ENCODE measurements at regions not wholly inside any gene's neighbourhood (a gene's known extent, or its start where the extent isn't known, plus 50 kb on each side); places are given as distances from the start of the nearest gene placed in this dataset.

DNA sequence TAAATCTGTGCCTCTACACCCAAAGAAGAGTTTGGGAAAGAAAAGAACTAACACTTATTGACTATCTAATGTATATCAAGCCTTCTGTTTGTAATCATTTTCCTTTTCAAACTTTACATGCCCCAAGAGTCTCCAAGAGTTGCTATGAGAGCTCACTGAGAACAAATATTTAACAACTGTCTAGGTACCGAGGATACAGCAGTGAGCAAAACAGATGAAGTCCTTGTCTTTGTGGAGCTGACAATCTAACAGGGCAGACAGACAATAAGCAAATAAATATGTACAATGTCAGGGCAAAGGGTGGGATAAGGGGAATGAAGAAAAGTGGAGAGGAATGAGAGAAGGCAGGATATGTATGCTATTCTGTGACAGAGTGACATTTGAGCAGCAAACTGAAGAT, 64.8 kb upstream of the KSR1 start:
- no peak for DNase-seq (ENCODE audit: low read depth, low spot score)

DNA sequence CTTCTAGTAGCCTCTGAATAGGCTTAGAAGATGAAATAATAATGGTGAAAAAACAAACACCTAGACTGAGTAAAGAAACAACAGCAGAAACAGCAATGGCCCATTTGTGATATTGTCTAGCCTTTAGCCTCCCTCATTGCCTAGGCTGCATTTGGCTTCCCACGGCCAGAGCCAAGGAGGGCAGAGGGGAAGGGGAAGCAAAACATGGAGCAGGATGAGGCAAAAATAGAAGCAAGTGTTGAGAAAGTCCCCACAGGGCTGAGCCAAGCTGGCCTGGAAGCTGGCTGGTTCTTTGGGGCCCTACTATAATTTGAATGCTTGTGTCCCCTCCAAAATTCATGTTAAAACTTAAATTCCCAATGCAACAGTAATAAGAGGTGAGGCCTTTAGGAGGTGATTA, 60.2 kb upstream of the KSR1 start:
- DNase-seq (ENCODE audit: low read depth, low spot score): no peak

DNA sequence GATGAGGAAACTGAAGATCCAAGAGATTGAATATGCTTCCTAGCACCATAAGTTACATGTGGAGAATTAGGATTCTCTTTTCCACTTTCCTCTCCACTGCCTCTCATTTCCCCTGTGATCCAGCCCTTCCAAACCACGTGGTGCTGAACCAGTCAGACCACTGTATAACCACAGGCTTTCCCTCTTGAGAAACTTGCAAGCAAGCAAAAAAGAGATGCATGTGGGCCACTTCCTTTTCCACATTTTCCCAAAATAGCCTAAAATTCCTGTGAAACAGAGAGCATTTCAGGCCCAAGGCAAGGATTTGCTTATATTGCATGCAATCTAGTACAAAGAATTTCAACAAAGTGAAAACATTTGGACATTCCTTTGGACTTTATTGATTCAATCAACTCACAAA, 59.3 kb upstream of the KSR1 start:
- no peak for DNase-seq (ENCODE audit: low read depth, low spot score)

DNA sequence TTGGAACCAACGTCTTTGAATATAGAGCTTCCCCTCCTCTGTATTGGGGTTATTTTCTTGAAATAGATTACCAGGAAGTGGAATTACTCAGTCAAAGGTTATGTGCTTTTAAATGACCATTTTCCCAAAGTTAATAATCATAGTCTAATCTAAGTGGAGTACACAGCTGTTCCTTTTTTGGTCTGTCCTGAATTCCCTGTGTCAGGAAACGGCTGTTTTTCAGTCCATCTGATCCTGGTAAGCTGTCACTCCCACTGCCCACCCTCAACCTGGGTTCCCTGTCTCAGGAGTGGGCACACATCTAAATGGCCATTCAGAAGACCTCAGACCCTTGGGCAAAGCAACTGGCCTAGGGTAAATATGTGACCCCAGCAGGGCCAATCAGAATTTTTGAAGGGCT, 57.6 kb upstream of the KSR1 start:
- DNase-seq (ENCODE audit: low read depth, low spot score): no peak

DNA sequence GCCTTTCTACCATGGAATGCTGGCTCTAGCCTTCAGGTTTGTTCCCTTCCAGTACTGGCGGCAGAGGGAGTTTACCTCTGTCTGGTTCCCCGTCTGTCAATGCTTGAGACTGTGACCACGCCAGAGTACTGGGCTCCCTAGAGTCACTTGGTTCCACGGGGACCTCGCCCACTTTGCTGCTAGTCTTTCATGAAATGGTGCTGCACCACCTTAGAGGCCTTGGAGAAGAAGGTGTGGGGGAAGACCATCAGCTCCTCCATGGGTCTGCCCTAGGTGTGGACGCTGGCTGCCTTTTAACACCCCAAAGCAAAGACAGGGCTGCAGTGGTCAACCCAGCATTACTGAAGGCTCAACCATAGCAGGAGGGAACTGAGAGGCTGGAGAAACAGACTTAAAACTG, 55.3 kb upstream of the KSR1 start:
- DNase-seq (ENCODE audit: low read depth, low spot score): no peak

DNA sequence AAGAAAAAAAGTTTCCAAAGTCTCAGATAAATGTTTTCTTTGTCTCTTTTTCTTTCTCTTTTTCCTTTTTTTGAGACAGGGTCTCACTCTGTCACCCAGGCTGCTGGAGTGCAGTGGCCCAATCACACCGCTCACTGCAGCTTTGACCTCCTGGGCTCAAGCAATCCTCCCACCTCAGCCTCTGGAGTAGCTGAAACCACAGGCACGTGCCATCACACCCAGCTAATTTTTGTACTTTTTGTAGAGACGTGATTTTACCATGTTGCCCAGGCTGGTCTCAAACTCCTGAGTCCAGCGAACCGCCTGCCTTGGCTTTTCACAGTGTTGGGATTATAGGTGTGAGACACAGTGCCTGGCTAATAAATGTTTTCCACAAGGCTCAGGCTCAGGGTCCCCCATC, 53.3 kb upstream of the KSR1 start:
- no peak for DNase-seq (ENCODE audit: low read depth, low spot score)

DNA sequence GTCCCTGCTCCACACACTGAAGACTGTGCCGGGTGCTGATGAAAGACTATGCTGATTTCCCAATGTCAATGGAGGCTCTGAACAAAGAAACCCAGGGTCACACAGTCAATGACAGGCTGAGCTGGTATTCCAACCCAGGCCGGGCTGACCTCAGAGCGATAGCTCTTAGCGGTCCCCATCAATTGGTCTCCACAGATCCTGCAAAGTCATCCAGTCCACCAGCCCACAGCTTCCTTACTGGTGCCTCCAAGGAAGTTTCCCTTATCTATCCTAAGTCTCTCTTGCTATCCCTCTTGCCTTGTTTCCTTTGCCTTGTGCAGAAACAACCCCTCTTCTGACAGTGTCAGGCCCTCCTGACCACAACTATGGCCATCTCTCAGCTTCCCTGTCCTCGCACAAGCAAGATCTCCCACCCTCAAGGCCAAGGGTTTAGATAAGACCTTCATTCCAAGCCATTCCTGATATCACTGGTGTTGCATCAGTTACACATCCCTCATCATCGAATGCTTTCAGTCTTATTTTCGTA, 52.7 kb upstream of the KSR1 start:
- DNase-seq (ENCODE audit: low read depth, low spot score): no peak

DNA sequence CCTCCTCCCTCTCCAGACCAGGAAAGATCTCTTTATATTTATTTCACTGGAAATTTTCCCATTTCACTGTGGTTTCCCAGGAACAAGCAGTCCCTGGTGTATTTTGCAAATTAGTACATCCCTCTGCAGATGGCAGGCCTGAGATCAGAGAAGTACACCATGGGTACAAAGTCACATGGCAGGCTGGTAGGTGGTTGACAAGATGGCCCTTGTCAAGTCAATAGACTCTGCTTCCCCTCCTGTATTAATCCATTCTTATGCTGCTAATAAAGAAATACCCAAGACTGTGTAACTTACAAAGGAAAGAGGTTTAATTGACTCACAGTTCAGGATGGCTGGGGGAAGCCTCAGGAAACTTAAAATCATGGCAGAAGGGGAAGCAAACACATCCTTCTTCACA, 51.6 kb upstream of the KSR1 start:
- no peak for DNase-seq (ENCODE audit: low read depth, low spot score)

Data from brain pericyte (primary cell).